Choroid plexus epithelial cell (primary cell): ENCODE measurements at regions not wholly inside any gene's neighbourhood (a gene's known extent, or its start where the extent isn't known, plus 50 kb on each side); places are given as distances from the start of the nearest gene placed in this dataset.

Experiments used
- DNase-seq: peaks from one replicate; pipeline ENCODE4 v3.0.0-alpha.2; 2010; ENCODE audit warnings: low read depth
- H3K4me3 ChIP-seq: 2 replicates; pipeline ENCODE4 v1.5.1; 2011; ENCODE audit warnings: low read depth, mild to moderate bottlenecking, control low read depth, low read length, moderate library complexity
- TF ChIP-seq, protein P1 (sequence below): conservative IDR thresholded peaks from 2 replicates; pipeline ENCODE4 v1.5.1; 2011; ENCODE audit warnings: low read depth, mild to moderate bottlenecking, control low read depth, inconsistent platforms, low read length, moderate library complexity

DNA sequence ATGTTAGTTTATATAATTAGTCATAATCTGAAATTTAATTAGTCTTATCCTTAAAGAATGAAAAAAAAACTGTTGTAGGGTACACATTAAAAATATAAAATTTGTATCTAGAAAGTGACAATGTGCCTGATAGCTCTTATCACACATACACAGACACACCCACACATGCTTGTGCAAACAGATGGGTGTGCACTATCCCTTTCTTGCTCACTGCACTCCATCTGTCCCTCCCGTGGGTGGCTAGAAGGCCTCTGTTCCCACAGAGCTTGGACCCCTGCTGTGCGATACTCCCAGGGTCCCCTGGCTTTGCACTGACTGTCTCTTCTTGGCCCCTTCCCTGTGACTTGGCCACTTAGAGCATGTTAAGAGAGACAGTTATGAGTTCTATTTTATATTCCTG is 123.9 kb upstream of the ACKR3 start:
- DNase-seq = no peak
- TF ChIP-seq, protein P1, sequence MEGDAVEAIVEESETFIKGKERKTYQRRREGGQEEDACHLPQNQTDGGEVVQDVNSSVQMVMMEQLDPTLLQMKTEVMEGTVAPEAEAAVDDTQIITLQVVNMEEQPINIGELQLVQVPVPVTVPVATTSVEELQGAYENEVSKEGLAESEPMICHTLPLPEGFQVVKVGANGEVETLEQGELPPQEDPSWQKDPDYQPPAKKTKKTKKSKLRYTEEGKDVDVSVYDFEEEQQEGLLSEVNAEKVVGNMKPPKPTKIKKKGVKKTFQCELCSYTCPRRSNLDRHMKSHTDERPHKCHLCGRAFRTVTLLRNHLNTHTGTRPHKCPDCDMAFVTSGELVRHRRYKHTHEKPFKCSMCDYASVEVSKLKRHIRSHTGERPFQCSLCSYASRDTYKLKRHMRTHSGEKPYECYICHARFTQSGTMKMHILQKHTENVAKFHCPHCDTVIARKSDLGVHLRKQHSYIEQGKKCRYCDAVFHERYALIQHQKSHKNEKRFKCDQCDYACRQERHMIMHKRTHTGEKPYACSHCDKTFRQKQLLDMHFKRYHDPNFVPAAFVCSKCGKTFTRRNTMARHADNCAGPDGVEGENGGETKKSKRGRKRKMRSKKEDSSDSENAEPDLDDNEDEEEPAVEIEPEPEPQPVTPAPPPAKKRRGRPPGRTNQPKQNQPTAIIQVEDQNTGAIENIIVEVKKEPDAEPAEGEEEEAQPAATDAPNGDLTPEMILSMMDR = no peak
- H3K4me3 ChIP-seq = no peak overlapping the region

DNA sequence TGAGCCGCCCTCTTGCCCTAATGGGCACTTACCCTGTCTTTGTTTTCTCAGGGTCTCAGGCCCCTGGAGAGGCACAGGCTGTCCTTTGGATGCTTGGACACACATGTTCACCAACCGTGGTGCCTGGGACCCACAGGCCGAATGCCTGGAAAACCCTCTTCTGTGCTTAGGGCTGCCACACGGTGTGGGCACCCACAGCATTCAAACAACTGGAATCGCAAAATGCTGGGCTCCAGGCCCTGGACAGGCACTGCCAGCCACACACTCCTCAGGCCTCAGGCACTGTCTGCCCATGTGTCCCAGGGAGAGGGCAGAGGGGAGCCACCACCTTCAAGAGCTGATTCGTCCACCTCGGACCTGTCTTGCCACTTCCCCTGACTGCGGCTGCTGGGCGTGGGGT is 123.1 kb upstream of the ACKR3 start:
- TF ChIP-seq, protein P1 = no peak
- DNase-seq = no peak
- no peak overlapping the region for H3K4me3 ChIP-seq

DNA sequence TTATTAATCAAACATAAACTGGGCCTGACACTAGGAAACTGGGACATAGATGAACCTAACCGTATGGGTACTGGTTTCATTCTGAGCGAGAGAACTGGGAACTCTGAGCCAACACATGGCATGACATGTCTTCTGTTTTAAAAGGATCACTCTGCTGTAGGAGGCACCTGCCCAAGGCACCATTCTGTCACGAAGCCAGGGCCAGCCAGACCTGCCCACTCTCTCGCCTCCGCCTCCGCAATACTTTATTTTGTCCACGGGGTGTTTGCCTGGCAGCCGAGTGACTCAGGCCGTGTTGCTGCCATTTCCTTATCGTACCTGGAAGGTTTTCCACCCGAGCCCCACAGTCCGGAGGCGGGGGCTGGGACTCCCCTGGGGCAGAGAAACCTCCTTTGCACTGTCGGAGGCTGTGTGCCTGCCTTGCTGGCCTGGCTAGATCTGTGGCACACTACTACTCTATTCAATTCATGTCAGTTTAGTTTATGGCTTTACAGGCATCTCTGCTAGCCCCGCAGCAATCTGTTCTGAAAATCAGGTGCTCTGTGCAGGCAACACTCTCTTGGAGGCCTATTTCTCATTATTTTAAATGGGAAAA is 120.4 kb upstream of the ACKR3 start:
- no peak overlapping the region for H3K4me3 ChIP-seq
- DNase-seq = no peak
- TF ChIP-seq, protein P1 = no peak

DNA sequence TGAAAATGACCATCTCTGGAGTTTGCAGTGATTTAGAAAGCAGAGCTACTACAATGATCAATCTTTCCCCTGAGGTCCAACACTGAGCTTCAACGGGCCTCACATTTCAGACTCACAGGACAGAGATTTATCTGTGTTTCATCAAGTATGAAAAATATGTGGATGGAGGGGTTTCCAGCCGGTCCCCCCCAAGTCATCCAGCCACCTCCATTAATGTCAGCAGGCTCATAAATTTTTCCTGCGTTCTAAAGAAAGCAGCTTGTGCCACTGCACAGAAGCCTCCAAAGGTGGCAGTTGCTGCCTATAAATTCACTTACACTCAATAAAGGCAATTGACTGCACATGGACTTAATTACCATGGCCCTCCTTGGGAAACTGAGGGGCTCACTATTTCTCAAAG is 117.4 kb upstream of the ACKR3 start:
- H3K4me3 ChIP-seq = no peak overlapping the region
- TF ChIP-seq, protein P1 = no peak
- DNase-seq = no peak

DNA sequence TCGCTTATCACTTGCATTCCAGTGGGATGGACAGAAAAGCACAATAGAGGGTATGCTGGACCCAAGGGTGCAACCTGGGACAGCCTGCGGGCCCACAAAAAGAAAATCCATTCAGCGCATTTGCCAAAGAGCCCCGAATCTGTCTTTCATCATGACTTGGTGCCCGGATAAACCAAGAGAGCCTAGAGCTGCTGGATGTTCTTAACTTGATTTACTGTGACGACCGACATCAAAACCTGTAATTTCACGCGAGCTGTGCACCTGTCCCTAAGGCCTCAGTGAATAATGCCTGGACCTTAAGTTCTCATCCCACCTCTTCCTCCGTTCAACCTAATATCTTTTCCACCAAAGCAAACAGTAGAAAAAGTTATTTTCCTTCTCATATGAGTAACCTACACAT is 115.5 kb upstream of the ACKR3 start:
- no peak overlapping the region for H3K4me3 ChIP-seq
- TF ChIP-seq, protein P1 = no peak
- DNase-seq = no peak

DNA sequence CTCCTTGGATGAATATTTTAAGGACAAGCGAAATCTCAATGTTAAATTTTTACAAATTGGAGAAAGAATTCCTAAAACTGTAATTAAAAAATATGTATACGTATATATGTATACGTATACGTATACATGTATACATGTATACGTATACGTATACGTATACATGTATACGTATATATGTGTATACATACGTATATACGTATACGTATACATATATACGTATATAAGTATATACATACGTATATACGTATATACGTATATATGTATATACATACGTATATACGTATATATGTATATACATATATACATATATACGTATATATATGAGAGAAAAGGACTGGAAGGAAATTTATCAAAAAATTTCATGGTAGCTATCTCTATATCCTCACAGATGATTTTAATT is 110.2 kb upstream of the ACKR3 start:
- no peak overlapping the region for H3K4me3 ChIP-seq
- no peak for DNase-seq
- TF ChIP-seq, protein P1 = no peak

DNA sequence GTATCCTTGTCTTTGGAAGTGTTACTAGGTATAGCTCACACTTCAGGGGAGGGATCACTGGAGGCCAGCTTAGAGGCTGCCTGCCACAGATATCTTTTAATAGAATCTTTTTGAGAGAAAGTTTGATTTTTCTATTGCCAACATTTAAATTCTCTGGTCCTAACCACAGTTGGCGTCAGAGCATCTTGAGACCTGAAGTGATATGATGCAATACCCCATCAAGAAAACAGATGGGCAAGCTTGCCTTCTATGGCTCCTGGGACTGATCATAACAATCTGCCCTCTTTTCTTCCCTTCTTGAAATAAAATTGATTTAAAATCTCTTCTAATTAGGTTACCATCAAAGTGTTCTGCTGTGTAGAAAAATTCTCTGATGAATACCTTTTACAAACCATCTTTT is 105.5 kb upstream of the ACKR3 start:
- no peak for DNase-seq
- TF ChIP-seq, protein P1 = no peak
- no peak overlapping the region for H3K4me3 ChIP-seq
